Tibial nerve (tissue), 4 donors: ENCODE measurements at regions not wholly inside any gene's neighbourhood (a gene's known extent, or its start where the extent isn't known, plus 50 kb on each side); places are given as distances from the start of the nearest gene placed in this dataset.

Source experiments
- DNase-seq, 2 donors: peaks; one replicate each; pipeline ENCODE4 v3.0.0-alpha.2; 2019; ENCODE audit warnings: low spot score in 2 of 2
- H3K27ac ChIP-seq, 4 donors: fragments of 200-600 bp; sonication (generic) in 3 of 4; one replicate each; pipeline ENCODE4 v1.5.1; 2017 to 2019; ENCODE audit warnings: mild to moderate bottlenecking in 1 of 4
- H3K27me3 ChIP-seq, 2 donors: fragments of 200-600 bp; sonication (generic) in 1 of 2; one replicate each; pipeline versions ENCODE4 v1.5.1 to v1.6.0; 2017 to 2019
- H3K36me3 ChIP-seq, 3 donors: fragments of 200-600 bp; sonication (generic); one replicate each; pipeline ENCODE4 v1.5.1; 2018 to 2019
- H3K4me1 ChIP-seq, 4 donors: fragments of 200-600 bp; sonication (generic) in 3 of 4; one replicate each; pipeline ENCODE4 v1.5.1; 2017 to 2019
- H3K4me3 ChIP-seq, 4 donors: fragments of 200-600 bp; sonication (generic) in 3 of 4; one replicate each; pipeline ENCODE4 v1.5.1; 2017 to 2019; ENCODE audit warnings: mild to moderate bottlenecking in 1 of 4, moderate library complexity in 1 of 4
- H3K9me3 ChIP-seq, 4 donors: fragments of 200-600 bp; sonication (generic) in 3 of 4; one replicate each; pipeline ENCODE4 v1.5.1; 2017 to 2019
- CTCF ChIP-seq, 5 experiments: fragments of 200-600 bp in 3 of 5; fragments of 450-650 bp in 2 of 5; sonication (generic) in 3 of 5; IDR thresholded peaks; one replicate each; pipeline ENCODE4 v1.5.1; 2016 to 2019; ENCODE audit warnings: antibody characterized with exemption in 5 of 5, mild to moderate bottlenecking in 3 of 5, moderate library complexity in 2 of 5
- EP300 ChIP-seq, 2 donors: sonication (generic); formaldehyde crosslinking; IDR thresholded peaks; one replicate each; pipeline ENCODE4 v1.6.1; 2017; ENCODE audit warnings: antibody characterized with exemption in 2 of 2, mild to moderate bottlenecking in 1 of 2
- POLR2A ChIP-seq, 2 donors: fragments of 450-650 bp; IDR thresholded peaks; one replicate each; pipeline ENCODE4 v1.6.1; 2017; ENCODE audit warnings: antibody characterized with exemption in 2 of 2, mild to moderate bottlenecking in 2 of 2, moderate library complexity in 2 of 2
- WGBS, 2 donors: methylation state at CpG; one replicate each; pipeline ENCODE4 v1.1.5; 2018; 5-methylcytosine and 5-hydroxymethylcytosine counted together

- H3K27me3 ChIP-seq, result peaks cover 0 to 8% of the 10 kb centered on the region in 2 donors
- WGBS, 2 donors, result 74 to 75% methylated on average over 5 of the region's 5 CpGs
- no peak for DNase-seq
Measured at GRCh38 chr20:20795721-20796120, 83.3 kb upstream of the RALGAPA2 start.

GRCh38 chr20:20795119-20795518 lies 82.7 kb upstream of the RALGAPA2 start:
- Histone ChIP-seq H3K4me1 (peaks cover 0 to 6% (median 0%) of the 10 kb centered on the region in 4 donors), H3K36me3 (no peaks in the 10 kb centered on the region), H3K27me3 (peaks cover 0 to 8% of the 10 kb centered on the region in 2 donors), H3K9me3 (no peaks in the 10 kb centered on the region), H3K27ac (no peak overlapping the region), H3K4me3 (no peak overlapping the region)
- no peak for DNase-seq
- 73 to 74% methylated on average over 3 of the region's 3 CpGs for WGBS, 2 donors
- TF ChIP-seq CTCF (IDR thresholded peaks at IDR 0.05), result no peak
- no peak for TF ChIP-seq EP300 (IDR thresholded peaks at IDR 0.05)
- TF ChIP-seq POLR2A (IDR thresholded peaks at IDR 0.05), result no peak

More at GRCh38 chr20:20795721-20796120, 83.3 kb upstream of the RALGAPA2 start:
- no peak overlapping the region for H3K4me3 ChIP-seq
- TF ChIP-seq CTCF (IDR thresholded peaks at IDR 0.05), result no peak
- TF ChIP-seq POLR2A (IDR thresholded peaks at IDR 0.05), result no peak
- no peak for TF ChIP-seq EP300 (IDR thresholded peaks at IDR 0.05)
- H3K36me3 ChIP-seq, result no peaks in the 10 kb centered on the region
- H3K4me1 ChIP-seq, result peaks cover 0 to 6% (median 0%) of the 10 kb centered on the region in 4 donors
- H3K9me3 ChIP-seq, result no peaks in the 10 kb centered on the region
- H3K27ac ChIP-seq, result no peak overlapping the region

GRCh38 chr20:20793591-20793990 lies 81.1 kb upstream of the RALGAPA2 start:
- H3K36me3 ChIP-seq, result no peaks in the 10 kb centered on the region
- DNase-seq, result no peak
- WGBS, 2 donors, result 38 to 52% methylated on average over 2 of the region's 2 CpGs
- no peak overlapping the region for H3K4me3 ChIP-seq
- TF ChIP-seq POLR2A (IDR thresholded peaks at IDR 0.05) (no peak), EP300 (IDR thresholded peaks at IDR 0.05) (no peak), CTCF (IDR thresholded peaks at IDR 0.05) (no peak)
- H3K27ac ChIP-seq, result no peak overlapping the region
- peaks cover 0 to 8% of the 10 kb centered on the region in 2 donors for H3K27me3 ChIP-seq
- H3K9me3 ChIP-seq, result no peaks in the 10 kb centered on the region
- H3K4me1 ChIP-seq, result peaks cover 0 to 6% (median 0%) of the 10 kb centered on the region in 4 donors

- no peak for DNase-seq
- Histone ChIP-seq H3K4me1 (no peaks in the 10 kb centered on the region), H3K27me3 (peaks cover 0 to 7% of the 10 kb centered on the region in 2 donors), H3K4me3 (no peak overlapping the region), H3K9me3 (no peaks in the 10 kb centered on the region), H3K36me3 (no peaks in the 10 kb centered on the region), H3K27ac (no peak overlapping the region)
- no peak for TF ChIP-seq CTCF (IDR thresholded peaks at IDR 0.05)
- TF ChIP-seq EP300 (IDR thresholded peaks at IDR 0.05), result no peak
- no peak for TF ChIP-seq POLR2A (IDR thresholded peaks at IDR 0.05)
- 72 to 77% methylated on average over 11 to 14 of the region's 14 CpGs for WGBS, 2 donors
Measured at GRCh38 chr20:20791664-20792568, 79.5 kb upstream of the RALGAPA2 start.

- DNase-seq, result no peak
- WGBS, 2 donors, result 87 to 92% methylated on average over 4 of the region's 4 CpGs
- H3K4me1 ChIP-seq, result no peaks in the 10 kb centered on the region
- no peak overlapping the region for H3K4me3 ChIP-seq
- H3K27ac ChIP-seq, result no peak overlapping the region
- H3K9me3 ChIP-seq, result no peaks in the 10 kb centered on the region
- no peak for TF ChIP-seq CTCF (IDR thresholded peaks at IDR 0.05)
- TF ChIP-seq EP300 (IDR thresholded peaks at IDR 0.05), result no peak
- TF ChIP-seq POLR2A (IDR thresholded peaks at IDR 0.05), result no peak
- no peaks in the 10 kb centered on the region for H3K27me3 ChIP-seq
- H3K36me3 ChIP-seq, result no peaks in the 10 kb centered on the region
Measured at GRCh38 chr20:20788308-20788707, 75.9 kb upstream of the RALGAPA2 start.
